IMR-90 (cell line): ENCODE measurements at regions not wholly inside any gene's neighbourhood (a gene's known extent, or its start where the extent isn't known, plus 50 kb on each side); places are given as distances from the start of the nearest gene placed in this dataset.

Experiments
- ATAC-seq: fragments of 200-7000 bp; cut with Tn5 transposase; 2 replicates; pipeline ENCODE4 v1.9.1; 2020; ENCODE audit warnings: low read depth, mild to moderate bottlenecking, moderate library complexity
- BruUV-seq: library from RNA; stranded (reverse); fragments of 400-500 nt; replicated peaks from 2 replicates; lab custom pipeline; 2021; lab: Mats Ljungman, UMichigan
- CTCF ChIA-PET: fragments of 300-600 bp; formaldehyde crosslinking; extraction: SDS; loops from one replicate; lab custom pipeline; 2021; ENCODE audit warnings: antibody characterized with exemption; lab: Yijun Ruan, JAX
- POLR2A ChIA-PET: fragments of 300-600 bp; sonication (Branson Sonifier 250); formaldehyde crosslinking; loops from one replicate; lab custom pipeline; 2022; ENCODE audit warnings: antibody characterized with exemption; ENCODE audit not compliant: unreplicated experiment; lab: Charles Lee
- DNase-seq: peaks from one replicate; pipeline ENCODE4 v3.0.0; 2013
- H2AFZ ChIP-seq: replicated peaks from 2 replicates; pipeline ENCODE3; 2013; ENCODE audit warnings: low read length, mild to moderate bottlenecking; ENCODE audit not compliant: poor library complexity
- H2AK5ac ChIP-seq: 2 replicates; pipeline ENCODE4 v1.6.1; 2013; ENCODE audit warnings: low read depth, low read length, inconsistent platforms
- H2AK9ac ChIP-seq: replicated peaks from 2 replicates; pipeline ENCODE3; 2013; ENCODE audit warnings: mild to moderate bottlenecking, low read depth, low read length, moderate library complexity; ENCODE audit not compliant: poor library complexity
- H2BK120ac ChIP-seq: 2 replicates; pipeline ENCODE4 v1.6.1; 2013; ENCODE audit warnings: low read depth, low read length, inconsistent platforms
- H2BK15ac ChIP-seq: 3 replicates; pipeline ENCODE4 v1.6.1; 2013; ENCODE audit warnings: low read depth, low read length, inconsistent platforms
- H2BK20ac ChIP-seq: 2 replicates; pipeline ENCODE4 v1.6.1; 2013; ENCODE audit warnings: low read depth, mild to moderate bottlenecking, inconsistent platforms, low read length, moderate library complexity
- H2BK5ac ChIP-seq: 2 replicates; pipeline ENCODE4 v1.6.1; 2013; ENCODE audit warnings: mild to moderate bottlenecking, low read depth, low read length, inconsistent platforms; ENCODE audit not compliant: poor library complexity, severe bottlenecking
- H3K14ac ChIP-seq: replicated peaks from 2 replicates; pipeline ENCODE4 v1.6.1; 2013; ENCODE audit warnings: low read depth, low read length, inconsistent platforms
- H3K18ac ChIP-seq: 2 replicates; pipeline ENCODE4 v1.6.1; 2013; ENCODE audit warnings: low read depth, low read length, control low read depth
- H3K23ac ChIP-seq: 2 replicates; pipeline ENCODE4 v1.6.1; 2013; ENCODE audit warnings: low read depth, low read length, inconsistent platforms
- H3K27ac ChIP-seq: 2 replicates; pipeline ENCODE4 v1.5.1; 2013; ENCODE audit warnings: mild to moderate bottlenecking, control low read depth, low read length; ENCODE audit not compliant: insufficient read depth
- H3K27me3 ChIP-seq: 2 replicates; pipeline ENCODE4 v1.6.1; 2013; ENCODE audit warnings: low read length; ENCODE audit not compliant: control insufficient read depth, insufficient read depth
- H3K36me3 ChIP-seq: 2 replicates; pipeline ENCODE4 v1.6.1; 2013; ENCODE audit warnings: low read length, mixed read lengths; ENCODE audit not compliant: control insufficient read depth, insufficient read depth
- H3K4ac ChIP-seq: 2 replicates; pipeline ENCODE4 v1.6.1; 2013; ENCODE audit warnings: low read depth, low read length, inconsistent platforms
- H3K4me1 ChIP-seq: 2 replicates; pipeline ENCODE4 v1.6.1; 2013; ENCODE audit warnings: low read length, mixed read lengths; ENCODE audit not compliant: control insufficient read depth, insufficient read depth
- H3K4me2 ChIP-seq: 2 replicates; pipeline ENCODE4 v1.6.1; 2013; ENCODE audit warnings: low read depth, mild to moderate bottlenecking, control low read depth, low read length, moderate library complexity
- H3K4me3 ChIP-seq: 2 replicates; pipeline ENCODE4 v1.5.1; 2013; ENCODE audit warnings: low read depth, mild to moderate bottlenecking, control low read depth, low read length, moderate library complexity; ENCODE audit not compliant: insufficient read depth
- H3K56ac ChIP-seq: 2 replicates; pipeline ENCODE4 v1.6.1; 2013; ENCODE audit warnings: low read length, inconsistent platforms; ENCODE audit not compliant: insufficient read depth; ENCODE audit errors: extremely low read depth
- H3K79me1 ChIP-seq, 2 experiments: 2 replicates each; pipeline ENCODE4 v1.6.1; 2013; ENCODE audit warnings: low read length in 2 of 2, inconsistent platforms in 1 of 2, low read depth in 1 of 2
- H3K9ac ChIP-seq: 2 replicates; pipeline ENCODE4 v1.6.1; 2013; ENCODE audit warnings: low read depth, low read length, control low read depth
- H3K9me1 ChIP-seq: 2 replicates; pipeline ENCODE4 v1.6.1; 2013; ENCODE audit warnings: low read length, inconsistent platforms; ENCODE audit not compliant: insufficient read depth
- H3K9me3 ChIP-seq: 2 replicates; pipeline ENCODE4 v1.6.1; 2013; ENCODE audit warnings: low read length; ENCODE audit not compliant: control insufficient read depth, insufficient read depth
- H4K20me1 ChIP-seq: 2 replicates; pipeline ENCODE4 v1.6.1; 2013; ENCODE audit warnings: low read length, inconsistent platforms; ENCODE audit not compliant: insufficient read depth
- H4K5ac ChIP-seq: 2 replicates; pipeline ENCODE4 v1.6.1; 2013; ENCODE audit warnings: mild to moderate bottlenecking, low read depth, low read length, control low read depth
- H4K8ac ChIP-seq, 2 experiments: 2 replicates each; pipeline ENCODE4 v1.6.1; 2013; ENCODE audit warnings: low read depth in 2 of 2, low read length in 2 of 2, control low read depth in 1 of 2, inconsistent platforms in 1 of 2
- H4K91ac ChIP-seq: 2 replicates; pipeline ENCODE4 v1.6.1; 2013; ENCODE audit warnings: low read depth, low read length, inconsistent platforms; ENCODE audit not compliant: insufficient read depth
- BHLHE40 ChIP-seq: fragments of 150-350 bp; IDR thresholded peaks from 2 replicates; pipeline ENCODE4 v1.6.1; 2016; ENCODE audit warnings: mild to moderate bottlenecking, low read depth, low read length
- CEBPB ChIP-seq: IDR thresholded peaks from 2 replicates; pipeline ENCODE4 v1.6.1; 2012; ENCODE audit warnings: low read depth, low read length, improper control_type of control experiment
- CHD1 ChIP-seq: IDR thresholded peaks from 2 replicates; pipeline ENCODE4 v1.6.1; 2012; ENCODE audit warnings: low read depth, low read length, improper control_type of control experiment
- FOS ChIP-seq: fragments of 150-350 bp; IDR thresholded peaks from 2 replicates; pipeline ENCODE4 v1.6.1; 2016; ENCODE audit warnings: low read depth, low read length
- MAFK ChIP-seq: IDR thresholded peaks from 2 replicates; pipeline ENCODE4 v1.6.1; 2012; ENCODE audit warnings: low read depth, low read length, improper control_type of control experiment
- MAZ ChIP-seq: IDR thresholded peaks from 2 replicates; pipeline ENCODE4 v1.6.1; 2012; ENCODE audit warnings: low read depth, mild to moderate bottlenecking, low read length, improper control_type of control experiment, moderate library complexity, borderline replicate concordance
- MXI1 ChIP-seq: IDR thresholded peaks from 2 replicates; pipeline ENCODE4 v1.6.1; 2012; ENCODE audit warnings: low read depth, mild to moderate bottlenecking, low read length, moderate library complexity, borderline replicate concordance
- NFE2L2 ChIP-seq: fragments of 150-350 bp; IDR thresholded peaks from 2 replicates; pipeline ENCODE4 v1.6.1; 2016; ENCODE audit warnings: low read depth, mild to moderate bottlenecking, low read length
- POLR2A ChIP-seq: IDR thresholded peaks from 2 replicates; pipeline ENCODE4 v1.6.1; 2012; ENCODE audit warnings: mild to moderate bottlenecking, low read depth, low read length
- RAD21 ChIP-seq: IDR thresholded peaks from 2 replicates; pipeline ENCODE4 v1.6.1; 2012; ENCODE audit warnings: low read length, improper control_type of control experiment
- RCOR1 ChIP-seq: IDR thresholded peaks from 2 replicates; pipeline ENCODE4 v1.6.1; 2012; ENCODE audit warnings: mild to moderate bottlenecking, low read length, improper control_type of control experiment; ENCODE audit not compliant: insufficient replicate concordance
- RFX5 ChIP-seq: IDR thresholded peaks from 2 replicates; pipeline ENCODE4 v1.8.0; 2012; ENCODE audit warnings: low read depth, mild to moderate bottlenecking, low read length, moderate library complexity
- SMC3 ChIP-seq: fragments of 150-350 bp; IDR thresholded peaks from 2 replicates; pipeline ENCODE4 v1.6.1; 2016; ENCODE audit warnings: low read depth, mild to moderate bottlenecking, antibody characterized with exemption, low read length, moderate library complexity
- WGBS, 2 experiments: methylation state at CpG; one replicate each; pipeline versions ENCODE4 v1.1.5 to v1.1.7; 2013; ENCODE audit warnings: missing lambda C conversion rate in 2 of 2; ENCODE audit not compliant: insufficient read length in 1 of 2; ENCODE audit errors: extremely low coverage in 2 of 2; 5-methylcytosine and 5-hydroxymethylcytosine counted together
- dilution Hi-C: fragments of 300-500 bp; cut with HindIII; formaldehyde crosslinking; loops from one replicate; pipeline ENCODE4 v1.14.3; 2018; ENCODE audit warnings: low sequenced_read_pairs; ENCODE audit not compliant: unreplicated experiment
- in situ Hi-C: fragments of 300-500 bp; cut with MboI; formaldehyde crosslinking; loops from 3 replicates; pipeline ENCODE4 v1.14.3; 2019; ENCODE audit warnings: low sequenced_read_pairs, inconsistent platforms, mixed read lengths
- intact Hi-C: fragments of 100-400 bp; cut with micrococcal nuclease; formaldehyde crosslinking; loops from 2 replicates; pipeline ENCODE4 v1.10.0; 2022
- TF ChIP-seq, protein P1 (sequence below): conservative IDR thresholded peaks from 2 replicates; pipeline ENCODE4 v1.5.1; 2012; ENCODE audit warnings: mild to moderate bottlenecking, low read depth, low read length, improper control_type of control experiment
- TF ChIP-seq, protein P2 (sequence below): fragments of 150-350 bp; IDR thresholded peaks from 2 replicates; pipeline ENCODE4 v1.6.1; 2016; ENCODE audit warnings: low read depth, mild to moderate bottlenecking, low read length, moderate library complexity, borderline replicate concordance
- TF ChIP-seq, protein P3 (sequence below): fragments of 150-350 bp; IDR thresholded peaks from 2 replicates; pipeline ENCODE4 v1.6.1; 2017; ENCODE audit warnings: mild to moderate bottlenecking, antibody characterized with exemption, low read length, low read depth

DNA sequence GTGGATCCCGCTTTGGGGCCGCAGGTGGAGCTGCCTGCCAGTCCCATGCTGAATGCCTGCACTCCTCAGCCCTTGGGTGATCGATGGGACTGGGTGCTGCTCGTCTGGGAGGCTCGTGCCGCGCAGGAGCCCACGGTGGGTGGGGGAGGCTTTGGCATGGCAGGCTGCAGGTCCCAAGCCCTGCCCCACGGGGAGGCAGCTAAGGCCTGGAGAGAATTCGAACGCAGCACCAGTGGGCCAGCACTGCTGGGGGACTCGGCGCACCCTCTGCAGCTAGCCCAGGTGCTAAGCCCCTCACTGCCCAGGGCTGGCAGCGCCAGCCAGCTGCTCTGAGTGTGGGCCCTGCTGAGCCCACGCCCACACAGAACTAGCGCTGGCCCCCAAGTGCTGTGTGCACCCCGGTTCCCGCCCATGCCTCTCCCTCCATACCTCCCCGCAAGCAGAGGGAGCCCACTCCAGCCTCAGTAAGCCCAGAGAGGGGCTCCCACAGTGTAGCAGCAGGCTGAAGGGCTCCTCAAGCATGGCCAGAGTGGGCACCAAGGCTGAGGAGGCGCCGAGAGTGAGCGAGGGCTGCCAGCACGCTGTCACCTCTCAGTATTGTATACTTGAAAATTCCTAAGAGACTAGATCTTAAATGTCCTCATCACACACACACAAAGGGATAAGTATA, 1654.2 kb upstream of the SLC39A10 start:
- H4K91ac ChIP-seq, result no peak overlapping the region
- 63% methylated on average over 5 of the region's 23 CpGs; no CpG with 5 or more reads in 1 of the 2 experiments for WGBS, 2 experiments
- H4K5ac ChIP-seq, result no peak overlapping the region
- H3K56ac ChIP-seq, result no peak overlapping the region
- H2AK9ac ChIP-seq, result no peak overlapping the region
- TF ChIP-seq, protein P1, sequence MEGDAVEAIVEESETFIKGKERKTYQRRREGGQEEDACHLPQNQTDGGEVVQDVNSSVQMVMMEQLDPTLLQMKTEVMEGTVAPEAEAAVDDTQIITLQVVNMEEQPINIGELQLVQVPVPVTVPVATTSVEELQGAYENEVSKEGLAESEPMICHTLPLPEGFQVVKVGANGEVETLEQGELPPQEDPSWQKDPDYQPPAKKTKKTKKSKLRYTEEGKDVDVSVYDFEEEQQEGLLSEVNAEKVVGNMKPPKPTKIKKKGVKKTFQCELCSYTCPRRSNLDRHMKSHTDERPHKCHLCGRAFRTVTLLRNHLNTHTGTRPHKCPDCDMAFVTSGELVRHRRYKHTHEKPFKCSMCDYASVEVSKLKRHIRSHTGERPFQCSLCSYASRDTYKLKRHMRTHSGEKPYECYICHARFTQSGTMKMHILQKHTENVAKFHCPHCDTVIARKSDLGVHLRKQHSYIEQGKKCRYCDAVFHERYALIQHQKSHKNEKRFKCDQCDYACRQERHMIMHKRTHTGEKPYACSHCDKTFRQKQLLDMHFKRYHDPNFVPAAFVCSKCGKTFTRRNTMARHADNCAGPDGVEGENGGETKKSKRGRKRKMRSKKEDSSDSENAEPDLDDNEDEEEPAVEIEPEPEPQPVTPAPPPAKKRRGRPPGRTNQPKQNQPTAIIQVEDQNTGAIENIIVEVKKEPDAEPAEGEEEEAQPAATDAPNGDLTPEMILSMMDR, result no peak
- TF ChIP-seq BHLHE40 (no peak), RAD21 (no peak), MAFK (no peak), NFE2L2 (no peak), CEBPB (no peak), POLR2A (no peak), RCOR1 (no peak), CHD1 (no peak), FOS (no peak), MAZ (no peak), MXI1 (no peak), SMC3 (no peak), RFX5 (no peak)
- TF ChIP-seq, protein P2, sequence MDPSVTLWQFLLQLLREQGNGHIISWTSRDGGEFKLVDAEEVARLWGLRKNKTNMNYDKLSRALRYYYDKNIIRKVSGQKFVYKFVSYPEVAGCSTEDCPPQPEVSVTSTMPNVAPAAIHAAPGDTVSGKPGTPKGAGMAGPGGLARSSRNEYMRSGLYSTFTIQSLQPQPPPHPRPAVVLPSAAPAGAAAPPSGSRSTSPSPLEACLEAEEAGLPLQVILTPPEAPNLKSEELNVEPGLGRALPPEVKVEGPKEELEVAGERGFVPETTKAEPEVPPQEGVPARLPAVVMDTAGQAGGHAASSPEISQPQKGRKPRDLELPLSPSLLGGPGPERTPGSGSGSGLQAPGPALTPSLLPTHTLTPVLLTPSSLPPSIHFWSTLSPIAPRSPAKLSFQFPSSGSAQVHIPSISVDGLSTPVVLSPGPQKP, result no peak
- TF ChIP-seq, protein P3, sequence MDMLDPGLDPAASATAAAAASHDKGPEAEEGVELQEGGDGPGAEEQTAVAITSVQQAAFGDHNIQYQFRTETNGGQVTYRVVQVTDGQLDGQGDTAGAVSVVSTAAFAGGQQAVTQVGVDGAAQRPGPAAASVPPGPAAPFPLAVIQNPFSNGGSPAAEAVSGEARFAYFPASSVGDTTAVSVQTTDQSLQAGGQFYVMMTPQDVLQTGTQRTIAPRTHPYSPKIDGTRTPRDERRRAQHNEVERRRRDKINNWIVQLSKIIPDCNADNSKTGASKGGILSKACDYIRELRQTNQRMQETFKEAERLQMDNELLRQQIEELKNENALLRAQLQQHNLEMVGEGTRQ, result no peak
- no peak overlapping the region for H2BK5ac ChIP-seq
- no peak for DNase-seq
- no peaks in the 10 kb centered on the region for H3K79me1 ChIP-seq
- in situ Hi-C loops, result no loop called here
- H4K8ac ChIP-seq, result no peak overlapping the region
- H3K27ac ChIP-seq, result no peak overlapping the region
- ChIA-PET POLR2A (no interaction called here), CTCF (no interaction called here)
- H2AFZ ChIP-seq, result no peak overlapping the region
- no peak overlapping the region for H2BK20ac ChIP-seq
- H2BK120ac ChIP-seq, result no peak overlapping the region
- BruUV-seq, result no TSS peak
- no peak overlapping the region for H3K4me3 ChIP-seq
- H3K27me3 ChIP-seq, result no peaks in the 10 kb centered on the region
- H3K4me1 ChIP-seq, result no peaks in the 10 kb centered on the region
- H2BK15ac ChIP-seq, result no peak overlapping the region
- H3K4me2 ChIP-seq, result no peak overlapping the region
- H3K9ac ChIP-seq, result no peak overlapping the region
- no peak overlapping the region for H3K14ac ChIP-seq
- no peak overlapping the region for H3K18ac ChIP-seq
- intact Hi-C loops, result no loop called here
- H3K23ac ChIP-seq, result no peak overlapping the region
- H4K20me1 ChIP-seq, result no peaks in the 10 kb centered on the region
- no peaks in the 10 kb centered on the region for H3K9me1 ChIP-seq
- ATAC-seq, result no peak
- H3K36me3 ChIP-seq, result no peaks in the 10 kb centered on the region
- no peak overlapping the region for H3K4ac ChIP-seq
- dilution Hi-C loops, result no loop called here
- H3K9me3 ChIP-seq, result peaks cover 8% of the 10 kb centered on the region; the same call in 1 of the 2 replicates
- H2AK5ac ChIP-seq, result no peak overlapping the region
